ENCODE measurements at regions not wholly inside any gene's neighbourhood (a gene's known extent, or its start where the extent isn't known, plus 50 kb on each side); places are given as distances from the start of the nearest gene placed in this dataset.

GRCh38 chr1:198444792-198445191, 95.7 kb downstream of the ATP6V1G3 start:
- H3K27me3 Mint-ChIP-seq (ENCODE audit: low read depth): no peaks in the 10 kb centered on the region
- no peaks in the 10 kb centered on the region for H3K4me1 Mint-ChIP-seq
- no peaks in the 10 kb centered on the region for H3K9me3 Mint-ChIP-seq
- no peak overlapping the region for H3K4me3 Mint-ChIP-seq
- no peaks in the 10 kb centered on the region for H3K36me3 Mint-ChIP-seq (ENCODE audit: low read depth)
- no peak overlapping the region for H3K27ac Mint-ChIP-seq
- TF ChIP-seq, protein P1, sequence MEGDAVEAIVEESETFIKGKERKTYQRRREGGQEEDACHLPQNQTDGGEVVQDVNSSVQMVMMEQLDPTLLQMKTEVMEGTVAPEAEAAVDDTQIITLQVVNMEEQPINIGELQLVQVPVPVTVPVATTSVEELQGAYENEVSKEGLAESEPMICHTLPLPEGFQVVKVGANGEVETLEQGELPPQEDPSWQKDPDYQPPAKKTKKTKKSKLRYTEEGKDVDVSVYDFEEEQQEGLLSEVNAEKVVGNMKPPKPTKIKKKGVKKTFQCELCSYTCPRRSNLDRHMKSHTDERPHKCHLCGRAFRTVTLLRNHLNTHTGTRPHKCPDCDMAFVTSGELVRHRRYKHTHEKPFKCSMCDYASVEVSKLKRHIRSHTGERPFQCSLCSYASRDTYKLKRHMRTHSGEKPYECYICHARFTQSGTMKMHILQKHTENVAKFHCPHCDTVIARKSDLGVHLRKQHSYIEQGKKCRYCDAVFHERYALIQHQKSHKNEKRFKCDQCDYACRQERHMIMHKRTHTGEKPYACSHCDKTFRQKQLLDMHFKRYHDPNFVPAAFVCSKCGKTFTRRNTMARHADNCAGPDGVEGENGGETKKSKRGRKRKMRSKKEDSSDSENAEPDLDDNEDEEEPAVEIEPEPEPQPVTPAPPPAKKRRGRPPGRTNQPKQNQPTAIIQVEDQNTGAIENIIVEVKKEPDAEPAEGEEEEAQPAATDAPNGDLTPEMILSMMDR (IDR thresholded peaks at IDR 0.05; ENCODE audit: unreplicated experiment in 3 of 3): no peak

- Mint-ChIP-seq H3K27ac (no peak overlapping the region), H3K36me3 (ENCODE audit: low read depth) (no peaks in the 10 kb centered on the region), H3K27me3 (ENCODE audit: low read depth) (no peaks in the 10 kb centered on the region)
Observed at GRCh38 chr1:198443365-198444233, 96.9 kb downstream of the ATP6V1G3 start.

GRCh38 chr1:198440842-198441241, 99.6 kb downstream of the ATP6V1G3 start:
- H3K4me3 Mint-ChIP-seq: no peak overlapping the region
- no peaks in the 10 kb centered on the region for H3K36me3 Mint-ChIP-seq (ENCODE audit: low read depth)
- H3K27me3 Mint-ChIP-seq (ENCODE audit: low read depth): no peaks in the 10 kb centered on the region
- H3K4me1 Mint-ChIP-seq: no peaks in the 10 kb centered on the region
- no peak overlapping the region for H3K27ac Mint-ChIP-seq
- H3K9me3 Mint-ChIP-seq: no peaks in the 10 kb centered on the region
- TF ChIP-seq, protein P1 (IDR thresholded peaks at IDR 0.05; ENCODE audit: unreplicated experiment in 3 of 3): no peak

More at GRCh38 chr1:198443365-198444233, 96.9 kb downstream of the ATP6V1G3 start:
- TF ChIP-seq, protein P1 (IDR thresholded peaks at IDR 0.05; ENCODE audit: unreplicated experiment in 3 of 3): no peak
- H3K4me1 Mint-ChIP-seq: no peaks in the 10 kb centered on the region
- no peak overlapping the region for H3K4me3 Mint-ChIP-seq
- H3K9me3 Mint-ChIP-seq: no peaks in the 10 kb centered on the region

DNA sequence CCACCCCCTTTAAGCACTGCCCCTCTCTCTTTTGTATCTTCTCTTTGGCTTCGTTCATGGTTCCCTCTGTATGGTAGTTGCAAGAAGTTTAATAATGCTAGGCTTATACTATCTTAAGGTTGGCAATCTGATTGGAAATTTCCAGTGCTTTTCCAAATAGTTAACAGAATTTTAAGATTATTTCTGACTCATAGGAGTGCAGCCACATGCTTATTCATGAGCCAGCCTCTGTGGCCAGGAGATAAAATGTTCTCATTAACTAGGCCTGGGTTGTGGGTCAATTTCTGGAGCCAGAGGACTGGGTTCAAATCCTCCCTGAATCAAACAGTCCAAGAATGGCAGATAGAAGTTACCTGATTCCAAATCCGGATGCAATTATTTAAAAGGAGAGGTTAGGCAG, 103.1 kb downstream of the ATP6V1G3 start:
- Mint-ChIP-seq H3K27me3 (ENCODE audit: low read depth) (no peaks in the 10 kb centered on the region), H3K9me3 (peaks cover 9% of the 10 kb centered on the region), H3K27ac (no peak overlapping the region), H3K4me1 (no peaks in the 10 kb centered on the region), H3K36me3 (ENCODE audit: low read depth) (no peaks in the 10 kb centered on the region), H3K4me3 (no peak overlapping the region)
- TF ChIP-seq, protein P1 (IDR thresholded peaks at IDR 0.05; ENCODE audit: unreplicated experiment in 3 of 3): no peak

DNA sequence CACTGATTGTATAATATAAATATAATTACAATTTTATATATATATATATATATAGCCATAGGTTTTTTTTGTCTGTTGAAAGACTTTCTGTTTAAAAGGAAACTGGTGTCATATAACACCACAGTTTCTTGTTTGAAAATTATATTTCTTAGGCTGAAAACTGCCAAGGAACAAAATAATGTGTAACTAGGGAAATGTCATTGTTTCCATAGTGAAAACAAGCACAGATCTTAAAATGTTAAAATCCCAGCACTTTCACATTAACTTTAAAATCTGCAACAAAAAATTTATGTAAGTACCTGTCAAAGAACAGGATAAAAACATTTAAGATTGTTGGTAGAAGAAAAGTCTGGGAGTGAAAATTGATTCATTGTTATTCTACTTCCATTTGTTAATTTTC, 104.2 kb downstream of the ATP6V1G3 start:
- Mint-ChIP-seq H3K4me3 (no peak overlapping the region), H3K36me3 (ENCODE audit: low read depth) (no peaks in the 10 kb centered on the region), H3K4me1 (no peaks in the 10 kb centered on the region), H3K27ac (no peak overlapping the region), H3K27me3 (ENCODE audit: low read depth) (no peaks in the 10 kb centered on the region), H3K9me3 (peaks cover 19% of the 10 kb centered on the region)
- TF ChIP-seq, protein P1 (IDR thresholded peaks at IDR 0.05; ENCODE audit: unreplicated experiment in 3 of 3): no peak

GRCh38 chr1:198435056-198435455, 105.4 kb downstream of the ATP6V1G3 start:
- H3K4me1 Mint-ChIP-seq: no peaks in the 10 kb centered on the region

More at GRCh38 chr1:198435056-198435455, 105.4 kb downstream of the ATP6V1G3 start:
- no peak overlapping the region for H3K27ac Mint-ChIP-seq
- H3K36me3 Mint-ChIP-seq (ENCODE audit: low read depth): no peaks in the 10 kb centered on the region
- H3K4me3 Mint-ChIP-seq: no peak overlapping the region
- peaks cover 23% of the 10 kb centered on the region for H3K9me3 Mint-ChIP-seq
- TF ChIP-seq, protein P1 (IDR thresholded peaks at IDR 0.05; ENCODE audit: unreplicated experiment in 3 of 3): no peak
- peaks cover 4% of the 10 kb centered on the region for H3K27me3 Mint-ChIP-seq (ENCODE audit: low read depth)
